Caco-2 (cell line): ENCODE measurements at regions not wholly inside any gene's neighbourhood (a gene's known extent, or its start where the extent isn't known, plus 50 kb on each side); places are given as distances from the start of the nearest gene placed in this dataset.

ENCODE experiments used
- BruUV-seq: library from RNA; stranded (reverse); fragments of 400-500 nt; replicated peaks from 2 replicates; lab custom pipeline; 2021; lab: Mats Ljungman, UMichigan
- CTCF ChIA-PET: fragments of 300-600 bp; sonication (Branson Sonifier 250); formaldehyde crosslinking; loops from one replicate; lab custom pipeline; 2022; ENCODE audit warnings: antibody characterized with exemption; lab: Charles Lee
- POLR2A ChIA-PET: fragments of 300-600 bp; sonication (Branson Sonifier 250); formaldehyde crosslinking; loops from one replicate; lab custom pipeline; 2022; ENCODE audit warnings: antibody characterized with exemption; lab: Charles Lee
- DNase-seq, 2 experiments: peaks; one replicate each; pipeline versions ENCODE4 v3.0.0 to v3.0.0-alpha.2; 2020 to 2022
- H3K27me3 ChIP-seq: replicated peaks from 2 replicates; pipeline ENCODE4 v1.6.0; 2011; ENCODE audit warnings: low read length; ENCODE audit not compliant: control insufficient read depth, insufficient read depth
- H3K36me3 ChIP-seq: 2 replicates; pipeline ENCODE4 v1.5.1; 2011; ENCODE audit warnings: low read length; ENCODE audit not compliant: control insufficient read depth, insufficient read depth
- H3K4me1 ChIP-seq: fragments of 250-450 bp; sonication (Bioruptor Pico); 2 replicates; pipeline ENCODE4 v1.5.1; 2020; ENCODE audit warnings: mild to moderate bottlenecking
- H3K4me3 ChIP-seq: 2 replicates; pipeline ENCODE4 v1.5.1; 2011; ENCODE audit warnings: low read depth, mild to moderate bottlenecking, control low read depth, low read length
- H3K9me3 ChIP-seq: fragments of 250-450 bp; sonication (Bioruptor Pico); 2 replicates; pipeline ENCODE4 v1.5.1; 2020; ENCODE audit warnings: mild to moderate bottlenecking, moderate library complexity
- H3K27ac Mint-ChIP-seq: one replicate; pipeline ENCODE4 v1.8.0; 2022; ENCODE audit warnings: mixed read lengths; ENCODE audit not compliant: unreplicated experiment
- H3K27me3 Mint-ChIP-seq: one replicate; pipeline ENCODE4 v1.8.0; 2022; ENCODE audit warnings: mixed read lengths; ENCODE audit not compliant: insufficient read depth, unreplicated experiment
- H3K36me3 Mint-ChIP-seq: one replicate; pipeline ENCODE4 v1.8.0; 2022; ENCODE audit warnings: mild to moderate bottlenecking, mixed read lengths; ENCODE audit not compliant: insufficient read depth, unreplicated experiment
- H3K4me1 Mint-ChIP-seq: one replicate; pipeline ENCODE4 v1.8.0; 2022; ENCODE audit warnings: low read depth, mixed read lengths; ENCODE audit not compliant: unreplicated experiment
- H3K4me3 Mint-ChIP-seq: one replicate; pipeline ENCODE4 v1.8.0; 2022; ENCODE audit warnings: mild to moderate bottlenecking, moderate library complexity, mixed read lengths; ENCODE audit not compliant: unreplicated experiment
- H3K9me3 Mint-ChIP-seq: one replicate; pipeline ENCODE4 v1.8.0; 2022; ENCODE audit warnings: mixed read lengths; ENCODE audit not compliant: unreplicated experiment
- CTCF ChIP-seq, 2 experiments: fragments of 200-600 bp in 1 of 2; IDR thresholded peaks; 1 replicate in 1 of 2; 2 replicates in 1 of 2; pipeline versions ENCODE4 v1.5.1 to v1.8.0; 2011 to 2022; ENCODE audit warnings: antibody characterized with exemption in 1 of 2, control low read depth in 1 of 2, inconsistent platforms in 1 of 2, low read depth in 1 of 2, low read length in 1 of 2, mild to moderate bottlenecking in 1 of 2, moderate library complexity in 1 of 2; ENCODE audit not compliant: insufficient read depth in 1 of 2, severe bottlenecking in 1 of 2, unreplicated experiment in 1 of 2
- intact Hi-C: fragments of 100-400 bp; cut with micrococcal nuclease; formaldehyde crosslinking; loops from one replicate; pipeline ENCODE4 v1.10.0; 2022; ENCODE audit not compliant: unreplicated experiment

GRCh38 chr7:112892263-112892662, 102.1 kb upstream of the TMEM168 start:
- no peaks in the 10 kb centered on the region for H3K36me3 Mint-ChIP-seq
- Histone ChIP-seq H3K27me3 (no peaks in the 10 kb centered on the region), H3K4me1 (0 out of 2 replicates have a peak, but pooled peaks cover 4% of the 10 kb centered on the region), H3K4me3 (no peak overlapping the region), H3K9me3 (no peaks in the 10 kb centered on the region), H3K36me3 (no peaks in the 10 kb centered on the region)
- TF ChIP-seq CTCF (IDR thresholded peaks at IDR 0.05; ENCODE audit: insufficient read depth in 1 of 2, low read depth in 1 of 2, low read length in 1 of 2, severe bottlenecking in 1 of 2, unreplicated experiment in 1 of 2), result no peak
- no peak for DNase-seq
- no peak overlapping the region for H3K27ac Mint-ChIP-seq
- no peak overlapping the region for H3K4me3 Mint-ChIP-seq
- intact Hi-C loops, result loop anchor here (10.0 kb wide), 1 partner anchor 147 kb away; no protein-coding TSS in a partner anchor
- no peaks in the 10 kb centered on the region for H3K27me3 Mint-ChIP-seq
- POLR2A ChIA-PET, result no interaction called here
- H3K9me3 Mint-ChIP-seq, result peaks cover 7% of the 10 kb centered on the region
- BruUV-seq, result no TSS peak
- CTCF ChIA-PET, result no interaction called here
- no peaks in the 10 kb centered on the region for H3K4me1 Mint-ChIP-seq

DNA sequence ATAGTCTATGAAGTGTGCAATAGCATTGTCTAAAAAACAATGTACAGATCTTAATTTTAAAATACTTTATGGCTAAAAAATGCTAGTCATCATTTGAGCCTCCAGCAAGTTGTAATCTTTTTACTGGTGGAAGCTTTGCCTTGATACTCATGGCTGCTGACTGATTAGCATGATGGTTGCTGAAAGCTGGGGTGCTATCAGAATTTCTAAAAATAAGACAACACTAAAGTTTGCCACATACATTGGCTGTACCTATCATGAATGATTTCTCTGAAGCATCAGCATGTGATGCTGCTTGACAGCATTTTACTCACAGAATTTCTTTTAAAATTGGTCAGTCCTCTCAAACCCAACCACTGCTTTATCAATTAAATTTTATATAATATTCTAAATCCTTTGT, 101.5 kb upstream of the TMEM168 start:
- BruUV-seq, result no TSS peak
- intact Hi-C loops, result loop anchor here (10.0 kb wide), 1 partner anchor 147 kb away; no protein-coding TSS in a partner anchor
- ChIA-PET CTCF (no interaction called here), POLR2A (no interaction called here)
- Histone ChIP-seq H3K4me1 (0 out of 2 replicates have a peak, but pooled peaks cover 4% of the 10 kb centered on the region), H3K4me3 (no peak overlapping the region), H3K36me3 (no peaks in the 10 kb centered on the region), H3K27me3 (no peaks in the 10 kb centered on the region), H3K9me3 (no peaks in the 10 kb centered on the region)
- no peaks in the 10 kb centered on the region for H3K27me3 Mint-ChIP-seq
- H3K4me3 Mint-ChIP-seq, result no peak overlapping the region
- TF ChIP-seq CTCF (IDR thresholded peaks at IDR 0.05; ENCODE audit: insufficient read depth in 1 of 2, low read depth in 1 of 2, low read length in 1 of 2, severe bottlenecking in 1 of 2, unreplicated experiment in 1 of 2), result no peak
- H3K4me1 Mint-ChIP-seq, result no peaks in the 10 kb centered on the region
- peaks cover 7% of the 10 kb centered on the region for H3K9me3 Mint-ChIP-seq
- H3K27ac Mint-ChIP-seq, result no peak overlapping the region
- H3K36me3 Mint-ChIP-seq, result no peaks in the 10 kb centered on the region
- no peak for DNase-seq

GRCh38 chr7:112889834-112890438, 99.7 kb upstream of the TMEM168 start:
- peaks cover 7% of the 10 kb centered on the region for H3K9me3 Mint-ChIP-seq
- no peak overlapping the region for H3K4me3 Mint-ChIP-seq
- H3K4me3 ChIP-seq, result no peak overlapping the region
- intact Hi-C loops, result loop anchor here (10.0 kb wide), 1 partner anchor 145 kb away; no protein-coding TSS in a partner anchor
- H3K36me3 Mint-ChIP-seq, result no peaks in the 10 kb centered on the region
- no peaks in the 10 kb centered on the region for H3K27me3 Mint-ChIP-seq
- H3K27ac Mint-ChIP-seq, result no peak overlapping the region
- BruUV-seq, result no TSS peak
- H3K4me1 ChIP-seq, result 0 out of 2 replicates have a peak, but pooled peaks cover 4% of the 10 kb centered on the region
- H3K9me3 ChIP-seq, result no peaks in the 10 kb centered on the region
- DNase-seq, result no peak
- ChIA-PET CTCF (no interaction called here), POLR2A (no interaction called here)
- no peaks in the 10 kb centered on the region for H3K36me3 ChIP-seq
- no peaks in the 10 kb centered on the region for H3K27me3 ChIP-seq
- no peaks in the 10 kb centered on the region for H3K4me1 Mint-ChIP-seq
- no peak for TF ChIP-seq CTCF (IDR thresholded peaks at IDR 0.05; ENCODE audit: insufficient read depth in 1 of 2, low read depth in 1 of 2, low read length in 1 of 2, severe bottlenecking in 1 of 2, unreplicated experiment in 1 of 2)
